HFFc6 (cell line): ENCODE measurements at regions not wholly inside any gene's neighbourhood (a gene's known extent, or its start where the extent isn't known, plus 50 kb on each side); places are given as distances from the start of the nearest gene placed in this dataset.
"Not testable (repeated sequence)": the region's sequence is repeated elsewhere in the genome, so short reads cannot be mapped to it uniquely, and the experiment has no call there.

Experiments used
- DNase-seq: peaks from one replicate; pipeline ENCODE4 v3.0.0-alpha.2; 2018
- H3K27ac Mint-ChIP-seq: 2 replicates; pipeline ENCODE4 v1.8.0; 2020; ENCODE audit warnings: mild to moderate bottlenecking, mixed read lengths
- H3K27me3 Mint-ChIP-seq: 2 replicates; pipeline ENCODE4 v1.8.0; 2021; ENCODE audit warnings: mild to moderate bottlenecking, moderate library complexity, mixed read lengths; ENCODE audit not compliant: insufficient read depth
- H3K36me3 Mint-ChIP-seq: 2 replicates; pipeline ENCODE4 v1.8.0; 2021; ENCODE audit warnings: low read depth, mixed read lengths
- H3K4me1 Mint-ChIP-seq: 2 replicates; pipeline ENCODE4 v1.8.0; 2020; ENCODE audit warnings: low read depth, mixed read lengths
- H3K4me3 Mint-ChIP-seq: 2 replicates; pipeline ENCODE4 v1.8.0; 2020; ENCODE audit warnings: mild to moderate bottlenecking, moderate library complexity, mixed read lengths
- H3K9me3 Mint-ChIP-seq: 2 replicates; pipeline ENCODE4 v1.8.0; 2020; ENCODE audit warnings: mild to moderate bottlenecking, mixed read lengths
- CTCF ChIP-seq: fragments of 200-600 bp; sonication (generic); IDR thresholded peaks from 2 replicates; pipeline ENCODE4 v1.5.0; 2021; ENCODE audit warnings: antibody characterized with exemption, mild to moderate bottlenecking

- no peak for TF ChIP-seq CTCF
- no peak for DNase-seq
- peaks cover 26% of the 10 kb centered on the region for H3K4me1 Mint-ChIP-seq
- H3K9me3 Mint-ChIP-seq, result peaks cover 18% of the 10 kb centered on the region
- peaks cover 16% of the 10 kb centered on the region for H3K36me3 Mint-ChIP-seq
- peak overlapping the region; percentile 89 for H3K27ac Mint-ChIP-seq
- H3K4me3 Mint-ChIP-seq, result peak overlapping the region; percentile 58; the same call in 1 of the 2 replicates
- H3K27me3 Mint-ChIP-seq, result no peaks in the 10 kb centered on the region
These were observed 150.4 kb upstream of the SMIM30 start for GRCh38 chr7:113268757-113269156.

- DNase-seq, result peak; percentile 90
- Mint-ChIP-seq H3K27me3 (no peaks in the 10 kb centered on the region), H3K27ac (peak overlapping the region; percentile 89), H3K4me1 (peaks cover 26% of the 10 kb centered on the region), H3K9me3 (peaks cover 18% of the 10 kb centered on the region), H3K4me3 (peak overlapping the region; percentile 58), H3K36me3 (peaks cover 16% of the 10 kb centered on the region)
- no peak for TF ChIP-seq CTCF
These were observed 149.5 kb upstream of the SMIM30 start for GRCh38 chr7:113267885-113268284.

- peaks cover 18% of the 10 kb centered on the region for H3K9me3 Mint-ChIP-seq
These were observed 148.9 kb upstream of the SMIM30 start for GRCh38 chr7:113267271-113267670.

GRCh38 chr7:113263749-113264148 is 145.4 kb upstream of the SMIM30 start:
- peaks cover 20% of the 10 kb centered on the region for H3K4me1 Mint-ChIP-seq
- no peaks in the 10 kb centered on the region for H3K27me3 Mint-ChIP-seq
- H3K9me3 Mint-ChIP-seq, result peaks cover 4% of the 10 kb centered on the region
- H3K36me3 Mint-ChIP-seq, result no peaks in the 10 kb centered on the region
- no peak for TF ChIP-seq CTCF
- DNase-seq, result no peak
- H3K27ac Mint-ChIP-seq, result no peak overlapping the region
- no peak overlapping the region; the same call in 1 of the 2 replicates for H3K4me3 Mint-ChIP-seq

More at GRCh38 chr7:113267271-113267670, 148.9 kb upstream of the SMIM30 start:
- H3K27me3 Mint-ChIP-seq, result no peaks in the 10 kb centered on the region
- peaks cover 26% of the 10 kb centered on the region for H3K4me1 Mint-ChIP-seq
- H3K27ac Mint-ChIP-seq, result peak overlapping the region; percentile 89
- peak overlapping the region; percentile 58; the same call in 1 of the 2 replicates for H3K4me3 Mint-ChIP-seq
- peak; percentile 39 for DNase-seq
- TF ChIP-seq CTCF, result no peak
- H3K36me3 Mint-ChIP-seq, result peaks cover 16% of the 10 kb centered on the region

- not testable (repeated sequence) for H3K27me3 Mint-ChIP-seq, DNase-seq, H3K9me3 Mint-ChIP-seq, H3K27ac Mint-ChIP-seq, H3K36me3 Mint-ChIP-seq, H3K4me3 Mint-ChIP-seq
- H3K4me1 Mint-ChIP-seq, result peaks cover 15% of the 10 kb centered on the region
These were observed 144.9 kb upstream of the SMIM30 start for GRCh38 chr7:113263215-113263742.

- Mint-ChIP-seq H3K4me1 (peaks cover 7% of the 10 kb centered on the region), H3K27me3 (no peaks in the 10 kb centered on the region), H3K27ac (peak overlapping the region; percentile 43; the same call in 1 of the 2 replicates), H3K36me3 (no peaks in the 10 kb centered on the region), H3K4me3 (peak overlapping the region; percentile 85), H3K9me3 (peaks cover 5% of the 10 kb centered on the region)
- no peak for DNase-seq
- no peak for TF ChIP-seq CTCF
These were observed 138.7 kb upstream of the SMIM30 start for GRCh38 chr7:113256883-113257531.
